ENCODE measurements at regions not wholly inside any gene's neighbourhood (a gene's known extent, or its start where the extent isn't known, plus 50 kb on each side); places are given as distances from the start of the nearest gene placed in this dataset.

DNA sequence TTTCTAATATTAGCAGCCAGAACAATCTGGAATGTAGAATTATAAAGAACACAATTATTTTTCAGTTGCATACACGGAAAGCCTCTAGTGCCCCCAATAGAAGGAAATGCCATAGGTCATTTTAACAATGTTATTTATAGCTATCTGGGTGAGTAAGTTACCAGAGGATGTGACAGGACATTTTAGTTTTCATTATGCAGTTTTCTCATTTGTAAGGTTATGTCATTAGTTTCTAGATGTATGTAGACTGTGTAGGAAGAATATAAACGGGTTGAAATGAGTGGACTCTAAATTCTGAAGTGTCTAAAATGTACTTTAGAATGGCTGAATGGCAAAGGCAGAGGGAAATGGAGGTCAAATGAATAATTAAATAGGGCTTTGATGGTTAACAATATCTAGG lies 213.3 kb downstream of the DTHD1 start:
- TF ChIP-seq POLR2A (IDR thresholded peaks at IDR 0.05; ENCODE audit: low read length) (no peak), ZFP36 (IDR thresholded peaks at IDR 0.05; ENCODE audit: borderline replicate concordance, partially characterized antibody) (no peak), EHMT2 (IDR thresholded peaks at IDR 0.05; ENCODE audit: low read depth) (no peak), RFX5 (IDR thresholded peaks at IDR 0.05) (no peak), JUN (IDR thresholded peaks at IDR 0.05) (no peak), CEBPB (IDR thresholded peaks at IDR 0.05) (no peak), USF2 (IDR thresholded peaks at IDR 0.05) (no peak), PHF8 (IDR thresholded peaks at IDR 0.05; ENCODE audit: borderline replicate concordance, low read depth) (no peak), REST (IDR thresholded peaks at IDR 0.05) (no peak), MAX (IDR thresholded peaks at IDR 0.05) (no peak), KDM5A (IDR thresholded peaks at IDR 0.05) (no peak), TFCP2L1 (CRISPR knock-in tag; IDR thresholded peaks at IDR 0.05) (no peak)
- TF ChIP-seq, protein P1, sequence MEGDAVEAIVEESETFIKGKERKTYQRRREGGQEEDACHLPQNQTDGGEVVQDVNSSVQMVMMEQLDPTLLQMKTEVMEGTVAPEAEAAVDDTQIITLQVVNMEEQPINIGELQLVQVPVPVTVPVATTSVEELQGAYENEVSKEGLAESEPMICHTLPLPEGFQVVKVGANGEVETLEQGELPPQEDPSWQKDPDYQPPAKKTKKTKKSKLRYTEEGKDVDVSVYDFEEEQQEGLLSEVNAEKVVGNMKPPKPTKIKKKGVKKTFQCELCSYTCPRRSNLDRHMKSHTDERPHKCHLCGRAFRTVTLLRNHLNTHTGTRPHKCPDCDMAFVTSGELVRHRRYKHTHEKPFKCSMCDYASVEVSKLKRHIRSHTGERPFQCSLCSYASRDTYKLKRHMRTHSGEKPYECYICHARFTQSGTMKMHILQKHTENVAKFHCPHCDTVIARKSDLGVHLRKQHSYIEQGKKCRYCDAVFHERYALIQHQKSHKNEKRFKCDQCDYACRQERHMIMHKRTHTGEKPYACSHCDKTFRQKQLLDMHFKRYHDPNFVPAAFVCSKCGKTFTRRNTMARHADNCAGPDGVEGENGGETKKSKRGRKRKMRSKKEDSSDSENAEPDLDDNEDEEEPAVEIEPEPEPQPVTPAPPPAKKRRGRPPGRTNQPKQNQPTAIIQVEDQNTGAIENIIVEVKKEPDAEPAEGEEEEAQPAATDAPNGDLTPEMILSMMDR (IDR thresholded peaks at IDR 0.05): no peak
- TF ChIP-seq, protein P2, sequence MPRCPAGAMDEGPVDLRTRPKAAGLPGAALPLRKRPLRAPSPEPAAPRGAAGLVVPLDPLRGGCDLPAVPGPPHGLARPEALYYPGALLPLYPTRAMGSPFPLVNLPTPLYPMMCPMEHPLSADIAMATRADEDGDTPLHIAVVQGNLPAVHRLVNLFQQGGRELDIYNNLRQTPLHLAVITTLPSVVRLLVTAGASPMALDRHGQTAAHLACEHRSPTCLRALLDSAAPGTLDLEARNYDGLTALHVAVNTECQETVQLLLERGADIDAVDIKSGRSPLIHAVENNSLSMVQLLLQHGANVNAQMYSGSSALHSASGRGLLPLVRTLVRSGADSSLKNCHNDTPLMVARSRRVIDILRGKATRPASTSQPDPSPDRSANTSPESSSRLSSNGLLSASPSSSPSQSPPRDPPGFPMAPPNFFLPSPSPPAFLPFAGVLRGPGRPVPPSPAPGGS (IDR thresholded peaks at IDR 0.05): no peak
